Cardiac fibroblast (primary cell): ENCODE measurements at regions not wholly inside any gene's neighbourhood (a gene's known extent, or its start where the extent isn't known, plus 50 kb on each side); places are given as distances from the start of the nearest gene placed in this dataset.

Experiments used
- DNase-seq, 2 donors: peaks; one replicate each; pipeline versions ENCODE4 v3.0.0 to v3.0.0-alpha.2; 2010; ENCODE audit warnings: low read depth in 2 of 2
- H3K4me3 ChIP-seq, 2 donors: replicated peaks in 1 of 2; 1 replicate in 1 of 2; 2 replicates in 1 of 2; pipeline ENCODE4 v1.5.1; 2011; ENCODE audit warnings: low read depth in 2 of 2, low read length in 2 of 2, mild to moderate bottlenecking in 2 of 2, moderate library complexity in 1 of 2
- CTCF ChIP-seq: IDR thresholded peaks from one replicate; pipeline ENCODE4 v1.5.1; 2011; ENCODE audit warnings: low read depth, mild to moderate bottlenecking, low read length, inconsistent platforms

GRCh38 chr2:120919771-120920453, 184.2 kb downstream of the GLI2 start:
- TF ChIP-seq CTCF: no peak
- DNase-seq: peak; percentile 50 to 73
- no peak overlapping the region for H3K4me3 ChIP-seq

- no peak overlapping the region for H3K4me3 ChIP-seq
- TF ChIP-seq CTCF: no peak
- DNase-seq: no peak
Observed at GRCh38 chr2:120920454-120921148, 184.9 kb downstream of the GLI2 start.

- H3K4me3 ChIP-seq: no peak overlapping the region
- no peak for DNase-seq
- TF ChIP-seq CTCF: no peak
Observed at GRCh38 chr2:120921457-120921856, 185.8 kb downstream of the GLI2 start.

GRCh38 chr2:120922571-120923332, 187.1 kb downstream of the GLI2 start:
- no peak for DNase-seq
- no peak for TF ChIP-seq CTCF
- no peak overlapping the region for H3K4me3 ChIP-seq

- no peak for TF ChIP-seq CTCF
Observed at GRCh38 chr2:120923426-120923825, 187.8 kb downstream of the GLI2 start.

GRCh38 chr2:120924924-120925323, 189.3 kb downstream of the GLI2 start:
- TF ChIP-seq CTCF: no peak
- H3K4me3 ChIP-seq: no peak overlapping the region

More at GRCh38 chr2:120923426-120923825, 187.8 kb downstream of the GLI2 start:
- no peak overlapping the region for H3K4me3 ChIP-seq
- no peak for DNase-seq

More at GRCh38 chr2:120924924-120925323, 189.3 kb downstream of the GLI2 start:
- DNase-seq: no peak
